Vagina (tissue), 2 donors: ENCODE measurements at regions not wholly inside any gene's neighbourhood (a gene's known extent, or its start where the extent isn't known, plus 50 kb on each side); places are given as distances from the start of the nearest gene placed in this dataset.

Experiments used
- DNase-seq, 2 donors: peaks; one replicate each; pipeline ENCODE4 v3.0.0-alpha.2; 2017; ENCODE audit errors: extremely low spot score in 2 of 2
- H3K27ac ChIP-seq: fragments of 200-600 bp; sonication (generic); one replicate; pipeline ENCODE4 v1.5.1; 2019
- H3K27me3 ChIP-seq: fragments of 200-600 bp; sonication (generic); one replicate; pipeline ENCODE4 v1.5.1; 2019
- H3K36me3 ChIP-seq, 2 donors: fragments of 200-600 bp; sonication (generic); one replicate each; pipeline ENCODE4 v1.5.1; 2017 to 2019
- H3K4me1 ChIP-seq: fragments of 200-600 bp; sonication (generic); one replicate; pipeline ENCODE4 v1.5.1; 2019
- H3K4me3 ChIP-seq, 2 donors: fragments of 200-600 bp; sonication (generic); 1 replicate in 1 of 2; 2 replicates in 1 of 2; pipeline ENCODE4 v1.5.1; 2016 to 2019
- H3K9me3 ChIP-seq: fragments of 200-600 bp; sonication (generic); one replicate; pipeline ENCODE4 v1.5.1; 2019
- CTCF ChIP-seq, 3 experiments: fragments of 450-650 bp in 2 of 3; fragments of 200-600 bp in 1 of 3; sonication (generic) in 1 of 3; IDR thresholded peaks; one replicate each; pipeline ENCODE4 v1.5.1; 2017 to 2019; ENCODE audit warnings: antibody characterized with exemption in 3 of 3, mild to moderate bottlenecking in 2 of 3, moderate library complexity in 2 of 3
- POLR2A ChIP-seq, 2 donors: fragments of 450-650 bp; IDR thresholded peaks; one replicate each; pipeline ENCODE4 v1.6.1; 2017; ENCODE audit warnings: antibody characterized with exemption in 2 of 2, mild to moderate bottlenecking in 2 of 2, moderate library complexity in 2 of 2
- POLR2AphosphoS5 ChIP-seq, 2 donors: sonication (generic); formaldehyde crosslinking; IDR thresholded peaks; one replicate each; pipeline ENCODE4 v1.9.0; 2017; ENCODE audit warnings: antibody characterized with exemption in 2 of 2, mild to moderate bottlenecking in 2 of 2, low read depth in 1 of 2; ENCODE audit not compliant: insufficient read depth in 1 of 2
- intact Hi-C: fragments of 100-400 bp; cut with DNase I; formaldehyde crosslinking; loops from one replicate; pipeline ENCODE4 v1.15.1; 2023

DNA sequence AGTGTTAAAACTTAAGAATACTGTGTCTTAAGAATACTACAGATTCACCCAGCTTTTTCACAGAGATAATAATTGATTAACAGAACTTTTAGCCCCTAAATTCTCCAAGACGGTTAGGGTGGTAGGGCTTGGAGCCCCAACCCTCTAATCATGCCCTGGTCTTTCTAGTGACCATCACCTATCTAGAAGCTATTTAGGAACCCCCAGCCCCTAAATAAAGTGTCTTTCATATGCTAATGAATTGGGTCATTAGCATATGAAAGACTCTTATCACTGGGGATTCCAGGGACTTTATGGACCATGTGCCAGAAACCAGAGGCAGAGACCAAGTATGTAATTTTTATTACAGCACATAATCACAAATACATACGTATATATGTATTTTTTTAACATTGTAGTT is 999.7 kb upstream of the RAG2 start:
- no peak overlapping the region for H3K27ac ChIP-seq
- H3K27me3 ChIP-seq: no peaks in the 10 kb centered on the region
- DNase-seq: no peak
- no peaks in the 10 kb centered on the region for H3K4me1 ChIP-seq
- no peak for TF ChIP-seq CTCF (IDR thresholded peaks at IDR 0.05)
- TF ChIP-seq POLR2A (IDR thresholded peaks at IDR 0.05): no peak
- TF ChIP-seq POLR2AphosphoS5 (IDR thresholded peaks at IDR 0.05; ENCODE audit: insufficient read depth in 1 of 2, low read depth in 1 of 2): no peak
- H3K9me3 ChIP-seq: no peaks in the 10 kb centered on the region
- no peak overlapping the region for H3K4me3 ChIP-seq
- H3K36me3 ChIP-seq: no peaks in the 10 kb centered on the region
- intact Hi-C loops: no loop called here

GRCh38 chr11:37595845-37596244 is 997.8 kb upstream of the RAG2 start:
- no peak for TF ChIP-seq CTCF (IDR thresholded peaks at IDR 0.05)
- no peak for TF ChIP-seq POLR2A (IDR thresholded peaks at IDR 0.05)
- TF ChIP-seq POLR2AphosphoS5 (IDR thresholded peaks at IDR 0.05; ENCODE audit: insufficient read depth in 1 of 2, low read depth in 1 of 2): no peak
- no peaks in the 10 kb centered on the region for H3K9me3 ChIP-seq
- H3K4me3 ChIP-seq: no peak overlapping the region
- intact Hi-C loops: no loop called here
- no peak for DNase-seq
- H3K4me1 ChIP-seq: no peaks in the 10 kb centered on the region
- H3K36me3 ChIP-seq: no peaks in the 10 kb centered on the region
- no peak overlapping the region for H3K27ac ChIP-seq
- no peaks in the 10 kb centered on the region for H3K27me3 ChIP-seq

GRCh38 chr11:37574361-37574760 is 976.3 kb upstream of the RAG2 start:
- Histone ChIP-seq H3K4me1 (no peaks in the 10 kb centered on the region), H3K27me3 (no peaks in the 10 kb centered on the region), H3K36me3 (no peaks in the 10 kb centered on the region), H3K4me3 (no peak overlapping the region), H3K9me3 (no peaks in the 10 kb centered on the region), H3K27ac (no peak overlapping the region)
- intact Hi-C loops: no loop called here
- DNase-seq: no peak
- TF ChIP-seq CTCF (IDR thresholded peaks at IDR 0.05): no peak
- no peak for TF ChIP-seq POLR2AphosphoS5 (IDR thresholded peaks at IDR 0.05; ENCODE audit: insufficient read depth in 1 of 2, low read depth in 1 of 2)

- no peak for DNase-seq
- Histone ChIP-seq H3K36me3 (no peaks in the 10 kb centered on the region), H3K27ac (no peak overlapping the region), H3K4me1 (no peaks in the 10 kb centered on the region), H3K4me3 (no peak overlapping the region), H3K9me3 (no peaks in the 10 kb centered on the region), H3K27me3 (no peaks in the 10 kb centered on the region)
- TF ChIP-seq CTCF (IDR thresholded peaks at IDR 0.05): no peak
- TF ChIP-seq POLR2AphosphoS5 (IDR thresholded peaks at IDR 0.05; ENCODE audit: insufficient read depth in 1 of 2, low read depth in 1 of 2): no peak
- TF ChIP-seq POLR2A (IDR thresholded peaks at IDR 0.05): no peak
- intact Hi-C loops: no loop called here
Measured at GRCh38 chr11:37572491-37573171, 974.6 kb upstream of the RAG2 start.

DNA sequence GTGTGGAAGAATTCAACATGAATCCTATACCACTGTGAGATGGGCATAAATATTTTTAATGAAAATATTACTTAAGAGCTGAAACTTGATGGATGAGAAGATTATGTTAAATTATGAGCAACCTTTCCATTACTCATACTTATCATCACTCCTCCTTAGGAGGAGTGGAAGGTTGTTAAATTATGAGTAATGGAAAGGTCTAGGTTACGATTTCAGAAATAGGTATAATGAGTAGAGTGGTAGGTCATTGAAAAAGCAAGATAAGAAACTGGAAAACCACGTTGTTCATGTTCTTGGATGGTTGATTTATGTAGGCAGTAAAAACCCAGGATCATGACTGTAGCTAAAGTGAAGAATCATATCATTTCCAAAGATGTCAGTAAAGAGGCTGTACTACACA is 973.2 kb upstream of the RAG2 start:
- Histone ChIP-seq H3K4me3 (no peak overlapping the region), H3K27me3 (no peaks in the 10 kb centered on the region), H3K36me3 (no peaks in the 10 kb centered on the region), H3K27ac (no peak overlapping the region), H3K4me1 (no peaks in the 10 kb centered on the region), H3K9me3 (no peaks in the 10 kb centered on the region)
- TF ChIP-seq CTCF (IDR thresholded peaks at IDR 0.05) (no peak), POLR2AphosphoS5 (IDR thresholded peaks at IDR 0.05; ENCODE audit: insufficient read depth in 1 of 2, low read depth in 1 of 2) (no peak), POLR2A (IDR thresholded peaks at IDR 0.05) (no peak)
- intact Hi-C loops: no loop called here
- DNase-seq: no peak
